ENCODE measurements at regions not wholly inside any gene's neighbourhood (a gene's known extent, or its start where the extent isn't known, plus 50 kb on each side); places are given as distances from the start of the nearest gene placed in this dataset.
"Not testable (repeated sequence)": the region's sequence is repeated elsewhere in the genome, so short reads cannot be mapped to it uniquely, and the experiment has no call there.

GRCh38 chr7:156379324-156380070 lies 261.1 kb upstream of the RNF32 start:
- Histone ChIP-seq H3K4me3 (no peak overlapping the region), H3F3A (ENCODE audit: insufficient read depth) (no peaks in the 10 kb centered on the region), H4K20me1 (ENCODE audit: insufficient read depth) (no peaks in the 10 kb centered on the region), H3K27ac (no peak overlapping the region), H3K9ac (no peak overlapping the region), H3K27me3 (replicated peaks; ENCODE audit: insufficient read depth) (no peaks in the 10 kb centered on the region), H3K4me1 (ENCODE audit: insufficient read depth) (no peaks in the 10 kb centered on the region), H2AFZ (no peak overlapping the region), H3K36me3 (ENCODE audit: low read depth) (no peaks in the 10 kb centered on the region), H3K9me2 (ENCODE audit: insufficient read depth) (no peaks in the 10 kb centered on the region), H3K4me2 (ENCODE audit: unreplicated experiment) (no peak overlapping the region), H3K9me3 (ENCODE audit: low read depth) (no peaks in the 10 kb centered on the region), H3K79me2 (ENCODE audit: insufficient read depth) (no peaks in the 10 kb centered on the region)
- TF ChIP-seq EZH2 (IDR thresholded peaks at IDR 0.05; ENCODE audit: insufficient read depth, poor library complexity, severe bottlenecking) (no peak), EZH2phosphoT487 (IDR thresholded peaks at IDR 0.05; ENCODE audit: insufficient read depth, low read depth) (no peak)
- in situ Hi-C loops (cut with MboI) = no loop called here
- WGBS, 2 experiments (ENCODE audit: low coverage in 1 of 2, low lambda C conversion rate in 2 of 2, missing lambda C conversion rate in 2 of 2) = 32 to 33% methylated on average over 14 of the region's 14 CpGs
- no peak for DNase-seq

- no peak overlapping the region for H2AFZ ChIP-seq
- H3K36me3 ChIP-seq (ENCODE audit: low read depth) = no peaks in the 10 kb centered on the region
- no peaks in the 10 kb centered on the region for H3K27me3 ChIP-seq (replicated peaks; ENCODE audit: insufficient read depth)
- WGBS, 2 experiments (ENCODE audit: low coverage in 1 of 2, low lambda C conversion rate in 2 of 2, missing lambda C conversion rate in 2 of 2) = 37 to 50% methylated on average over 9 to 10 of the region's 10 CpGs
- H3K27ac ChIP-seq = no peak overlapping the region
- H3K4me2 ChIP-seq (ENCODE audit: unreplicated experiment) = no peak overlapping the region
- H3K9ac ChIP-seq = no peak overlapping the region
- H3K4me1 ChIP-seq (ENCODE audit: insufficient read depth) = no peaks in the 10 kb centered on the region
- H3K79me2 ChIP-seq (ENCODE audit: insufficient read depth) = no peaks in the 10 kb centered on the region
- no peak for DNase-seq
- H3K9me3 ChIP-seq (ENCODE audit: low read depth) = no peaks in the 10 kb centered on the region
- no peak overlapping the region for H3K4me3 ChIP-seq
- H3F3A ChIP-seq (ENCODE audit: insufficient read depth) = no peaks in the 10 kb centered on the region
- no peaks in the 10 kb centered on the region for H3K9me2 ChIP-seq (ENCODE audit: insufficient read depth)
- in situ Hi-C loops (cut with MboI) = no loop called here
- no peak for TF ChIP-seq EZH2 (IDR thresholded peaks at IDR 0.05; ENCODE audit: insufficient read depth, poor library complexity, severe bottlenecking)
- no peak for TF ChIP-seq EZH2phosphoT487 (IDR thresholded peaks at IDR 0.05; ENCODE audit: insufficient read depth, low read depth)
- no peaks in the 10 kb centered on the region for H4K20me1 ChIP-seq (ENCODE audit: insufficient read depth)
Observed at GRCh38 chr7:156378806-156379205, 261.8 kb upstream of the RNF32 start.

- WGBS, 2 experiments (ENCODE audit: low coverage in 1 of 2, low lambda C conversion rate in 2 of 2, missing lambda C conversion rate in 2 of 2) = 25 to 29% methylated on average over 7 of the region's 7 CpGs
- in situ Hi-C loops (cut with MboI) = no loop called here
- Histone ChIP-seq H3K27ac (no peak overlapping the region), H3K27me3 (replicated peaks; ENCODE audit: insufficient read depth) (no peaks in the 10 kb centered on the region), H3K4me3 (no peak overlapping the region), H3K36me3 (ENCODE audit: low read depth) (no peaks in the 10 kb centered on the region), H4K20me1 (ENCODE audit: insufficient read depth) (no peaks in the 10 kb centered on the region), H3K9ac (no peak overlapping the region), H3F3A (ENCODE audit: insufficient read depth) (no peaks in the 10 kb centered on the region), H2AFZ (no peak overlapping the region), H3K79me2 (ENCODE audit: insufficient read depth) (no peaks in the 10 kb centered on the region), H3K9me2 (ENCODE audit: insufficient read depth) (no peaks in the 10 kb centered on the region), H3K4me2 (ENCODE audit: unreplicated experiment) (no peak overlapping the region), H3K4me1 (ENCODE audit: insufficient read depth) (no peaks in the 10 kb centered on the region), H3K9me3 (ENCODE audit: low read depth) (no peaks in the 10 kb centered on the region)
- TF ChIP-seq EZH2phosphoT487 (IDR thresholded peaks at IDR 0.05; ENCODE audit: insufficient read depth, low read depth) = no peak
- no peak for TF ChIP-seq EZH2 (IDR thresholded peaks at IDR 0.05; ENCODE audit: insufficient read depth, poor library complexity, severe bottlenecking)
- no peak for DNase-seq
Observed at GRCh38 chr7:156376317-156376716, 264.3 kb upstream of the RNF32 start.

- Histone ChIP-seq H3K36me3 (ENCODE audit: low read depth) (no peaks in the 10 kb centered on the region), H3K9ac (no peak overlapping the region), H3K79me2 (ENCODE audit: insufficient read depth) (no peaks in the 10 kb centered on the region), H2AFZ (no peak overlapping the region), H3K4me3 (no peak overlapping the region), H3K4me1 (ENCODE audit: insufficient read depth) (no peaks in the 10 kb centered on the region), H4K20me1 (ENCODE audit: insufficient read depth) (no peaks in the 10 kb centered on the region), H3F3A (ENCODE audit: insufficient read depth) (no peaks in the 10 kb centered on the region), H3K27me3 (replicated peaks; ENCODE audit: insufficient read depth) (no peaks in the 10 kb centered on the region), H3K27ac (no peak overlapping the region), H3K4me2 (ENCODE audit: unreplicated experiment) (no peak overlapping the region), H3K9me2 (ENCODE audit: insufficient read depth) (no peaks in the 10 kb centered on the region), H3K9me3 (ENCODE audit: low read depth) (no peaks in the 10 kb centered on the region)
- DNase-seq = no peak
- in situ Hi-C loops (cut with MboI) = no loop called here
- no peak for TF ChIP-seq EZH2 (IDR thresholded peaks at IDR 0.05; ENCODE audit: insufficient read depth, poor library complexity, severe bottlenecking)
- no peak for TF ChIP-seq EZH2phosphoT487 (IDR thresholded peaks at IDR 0.05; ENCODE audit: insufficient read depth, low read depth)
- WGBS, 2 experiments (ENCODE audit: low coverage in 1 of 2, low lambda C conversion rate in 2 of 2, missing lambda C conversion rate in 2 of 2) = 13% methylated on average over 4 of the region's 4 CpGs
Observed at GRCh38 chr7:156374335-156374734, 266.2 kb upstream of the RNF32 start.

GRCh38 chr7:156369929-156370328 lies 270.6 kb upstream of the RNF32 start:
- H3K79me2 ChIP-seq (ENCODE audit: insufficient read depth); DNase-seq; H3K4me2 ChIP-seq (ENCODE audit: unreplicated experiment); H3K9ac ChIP-seq; H3K27me3 ChIP-seq (replicated peaks; ENCODE audit: insufficient read depth); in situ Hi-C loops (cut with MboI); H3K4me1 ChIP-seq (ENCODE audit: insufficient read depth); H4K20me1 ChIP-seq (ENCODE audit: insufficient read depth); H3K27ac ChIP-seq; H3K9me3 ChIP-seq (ENCODE audit: low read depth); H3K9me2 ChIP-seq (ENCODE audit: insufficient read depth); H3K36me3 ChIP-seq (ENCODE audit: low read depth); H2AFZ ChIP-seq; H3F3A ChIP-seq (ENCODE audit: insufficient read depth); H3K4me3 ChIP-seq: not testable (repeated sequence)
- 16 to 22% methylated on average over 6 of the region's 6 CpGs for WGBS, 2 experiments (ENCODE audit: low coverage in 1 of 2, low lambda C conversion rate in 2 of 2, missing lambda C conversion rate in 2 of 2)

All from GM23248 (cell line).